ENCODE measurements at regions not wholly inside any gene's neighbourhood (a gene's known extent, or its start where the extent isn't known, plus 50 kb on each side); places are given as distances from the start of the nearest gene placed in this dataset.
A peak's percentile ranks its signal among the peaks of the same experiment; 100 is the strongest.
"Not testable (repeated sequence)": the region's sequence is repeated elsewhere in the genome, so short reads cannot be mapped to it uniquely, and the experiment has no call there.

DNA sequence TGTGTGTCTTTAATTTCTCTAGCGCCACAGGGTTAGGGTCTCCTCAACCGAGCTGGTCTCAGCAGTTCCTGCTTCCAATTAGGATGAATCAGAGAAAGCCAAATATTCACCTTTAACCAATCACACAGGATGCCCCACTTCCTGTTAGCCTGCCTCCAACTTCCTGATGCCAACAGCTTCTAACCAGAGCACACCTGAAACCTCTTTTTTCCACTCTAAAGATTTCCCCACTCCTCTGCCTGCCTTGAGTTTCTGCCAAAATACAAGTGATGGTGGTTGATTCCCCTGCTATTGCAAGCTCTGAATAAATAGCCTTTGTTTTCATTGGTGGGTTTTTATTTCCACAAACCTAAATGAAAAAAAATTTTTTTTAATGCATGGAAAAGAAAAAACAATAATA is 144.7 kb upstream of the UST start:
- no peak for DNase-seq (ENCODE audit: low read depth, low spot score)

DNA sequence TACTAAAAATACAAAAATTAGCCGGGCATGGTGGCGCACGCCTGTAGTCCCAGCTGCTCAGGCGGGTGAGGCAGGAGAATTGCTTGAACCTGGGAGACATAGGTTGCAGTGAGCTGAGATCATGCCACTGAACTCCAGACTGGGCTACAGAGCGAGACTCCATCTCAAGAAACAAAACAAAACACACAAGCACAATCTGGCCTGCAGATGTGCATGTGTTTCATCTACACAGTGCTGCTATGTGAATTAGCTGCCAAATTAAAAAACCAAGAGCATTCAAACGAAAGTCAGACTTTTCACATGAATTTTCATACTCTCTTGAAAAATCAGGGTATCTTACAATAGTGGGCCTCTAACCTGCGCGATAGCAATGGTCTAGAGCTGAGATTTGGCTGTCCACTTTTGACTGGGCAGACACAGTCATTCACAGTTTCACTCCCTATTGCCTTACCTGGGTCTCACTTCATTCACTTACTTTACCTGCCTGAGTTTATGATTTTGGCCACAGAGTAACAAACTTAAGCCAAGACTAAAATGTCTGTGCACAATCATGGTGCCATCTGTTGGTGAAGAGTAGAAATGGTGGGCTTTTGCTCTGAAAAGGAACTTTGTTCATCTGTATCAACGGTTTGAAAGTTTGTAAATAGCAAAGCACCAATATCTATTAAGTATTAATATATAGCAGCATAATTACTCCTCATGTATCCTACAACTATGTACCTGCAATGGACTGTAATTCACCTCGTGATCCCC is 138.5 kb upstream of the UST start:
- peak; percentile 6 for DNase-seq (ENCODE audit: low read depth, low spot score)

DNA sequence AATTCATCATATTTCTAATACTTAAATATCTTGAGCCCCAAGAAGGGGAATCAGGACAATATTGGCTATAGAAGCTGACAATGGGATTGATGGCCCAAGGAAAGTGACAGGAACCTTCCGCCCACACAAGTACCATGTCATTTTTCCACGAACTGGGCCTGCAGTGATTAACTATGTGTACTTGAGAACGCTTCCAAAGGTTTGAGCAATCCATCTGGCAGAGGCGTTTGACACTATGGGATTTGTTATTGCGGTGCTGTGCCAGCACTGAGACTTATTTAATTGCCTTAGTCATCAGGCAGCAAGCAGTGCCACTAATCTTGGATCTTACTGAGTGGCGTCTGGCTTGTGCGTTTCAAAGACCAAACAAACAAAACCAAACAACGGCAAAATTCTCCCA is 135.6 kb upstream of the UST start:
- DNase-seq (ENCODE audit: low read depth, low spot score): peak; percentile 81

DNA sequence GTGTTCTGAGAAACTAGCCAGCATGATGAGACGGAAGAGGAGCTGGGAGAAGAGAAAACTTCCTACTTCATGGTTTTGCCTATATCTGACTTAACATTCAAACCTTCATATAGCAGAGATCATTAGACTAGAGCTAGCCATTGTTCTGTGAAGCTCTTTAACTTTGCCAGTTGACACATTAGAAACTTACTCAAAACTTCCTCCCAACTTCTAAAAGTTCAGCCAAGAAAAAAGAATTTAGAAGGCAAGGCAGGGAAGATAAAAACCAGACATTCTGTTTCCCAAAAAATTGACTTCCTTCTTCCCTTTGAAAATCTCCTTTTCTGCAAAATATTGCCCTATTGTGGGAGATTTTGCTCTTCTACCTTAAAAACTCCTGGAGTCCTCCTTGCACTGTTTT is 134.8 kb upstream of the UST start:
- DNase-seq (ENCODE audit: low read depth, low spot score): no peak

DNA sequence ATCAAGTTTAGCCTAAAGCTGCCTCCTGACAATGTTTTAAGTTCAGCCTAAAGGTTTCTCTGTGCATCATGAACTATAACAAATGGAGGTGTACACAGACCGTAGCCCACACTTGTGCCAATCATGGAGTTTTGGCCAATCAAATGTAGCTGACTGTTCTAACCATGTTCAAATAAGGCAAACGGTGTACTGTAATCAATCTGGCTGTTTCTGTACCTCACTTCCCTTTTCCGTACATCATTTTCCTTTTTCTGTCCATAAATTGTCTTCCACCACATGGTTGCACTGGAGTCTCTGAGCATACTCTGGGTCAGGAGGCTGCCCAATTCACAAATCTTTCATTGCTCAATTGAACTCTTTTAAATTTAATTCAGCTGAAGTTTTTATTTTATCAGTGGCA is 132.2 kb upstream of the UST start:
- DNase-seq (ENCODE audit: low read depth, low spot score): no peak

DNA sequence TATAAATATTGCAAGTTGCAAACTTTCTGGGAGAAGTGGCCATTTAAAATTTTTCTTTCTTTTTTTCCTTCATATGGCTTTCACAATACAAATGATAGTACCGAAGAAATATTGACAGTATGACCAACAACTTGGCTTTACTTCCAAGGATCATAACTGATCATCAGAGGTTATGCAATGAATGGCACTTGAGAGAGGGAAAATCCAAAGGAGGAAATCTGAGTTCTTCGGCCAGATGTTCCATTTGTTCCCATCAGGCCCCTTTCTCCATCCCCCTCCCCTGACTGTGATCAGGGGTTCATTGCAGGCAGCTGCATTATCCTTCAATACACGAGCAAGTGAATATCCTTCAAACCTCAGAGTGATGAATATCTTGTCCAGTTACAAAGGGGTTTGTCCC is 130.0 kb upstream of the UST start:
- no peak for DNase-seq (ENCODE audit: low read depth, low spot score)

DNA sequence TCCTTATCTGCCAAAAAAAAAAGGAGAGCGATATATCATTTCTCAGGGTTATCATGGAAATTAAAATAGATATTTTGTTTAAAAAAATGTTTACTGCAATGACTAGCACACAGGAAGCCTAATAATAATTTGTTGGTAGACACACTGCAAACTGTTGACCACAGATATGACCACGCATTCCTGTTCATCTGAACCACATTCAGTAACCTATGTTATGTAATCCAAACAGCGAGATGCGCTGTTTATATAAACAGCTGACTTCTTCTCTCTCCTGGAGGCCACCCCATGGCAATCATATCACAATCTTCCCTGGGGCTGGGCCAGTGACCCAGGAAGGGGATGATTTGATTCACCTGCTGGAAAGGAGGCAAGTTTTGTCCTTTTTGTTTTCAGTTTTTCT is 129.3 kb upstream of the UST start:
- no peak for DNase-seq (ENCODE audit: low read depth, low spot score)

DNA sequence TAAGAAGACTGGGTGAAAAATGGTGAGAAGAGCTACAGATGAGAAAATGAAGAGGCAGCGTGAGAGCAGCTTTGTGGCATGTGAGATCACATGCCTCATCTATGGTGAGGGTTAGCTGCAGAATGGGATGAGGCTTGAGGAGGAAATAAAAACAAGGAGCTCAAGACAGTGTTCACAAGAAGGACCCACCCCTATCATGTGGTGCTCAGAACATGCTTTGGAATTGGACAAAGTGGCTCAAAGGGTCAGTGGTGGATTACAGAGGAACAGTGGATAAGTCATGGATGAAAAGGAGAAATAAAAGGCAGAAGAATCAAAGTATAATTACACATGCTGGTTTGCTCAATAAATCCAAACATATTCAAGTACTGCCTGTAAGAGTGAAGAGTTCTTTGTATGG is 126.9 kb upstream of the UST start:
- no peak for DNase-seq (ENCODE audit: low read depth, low spot score)

DNA sequence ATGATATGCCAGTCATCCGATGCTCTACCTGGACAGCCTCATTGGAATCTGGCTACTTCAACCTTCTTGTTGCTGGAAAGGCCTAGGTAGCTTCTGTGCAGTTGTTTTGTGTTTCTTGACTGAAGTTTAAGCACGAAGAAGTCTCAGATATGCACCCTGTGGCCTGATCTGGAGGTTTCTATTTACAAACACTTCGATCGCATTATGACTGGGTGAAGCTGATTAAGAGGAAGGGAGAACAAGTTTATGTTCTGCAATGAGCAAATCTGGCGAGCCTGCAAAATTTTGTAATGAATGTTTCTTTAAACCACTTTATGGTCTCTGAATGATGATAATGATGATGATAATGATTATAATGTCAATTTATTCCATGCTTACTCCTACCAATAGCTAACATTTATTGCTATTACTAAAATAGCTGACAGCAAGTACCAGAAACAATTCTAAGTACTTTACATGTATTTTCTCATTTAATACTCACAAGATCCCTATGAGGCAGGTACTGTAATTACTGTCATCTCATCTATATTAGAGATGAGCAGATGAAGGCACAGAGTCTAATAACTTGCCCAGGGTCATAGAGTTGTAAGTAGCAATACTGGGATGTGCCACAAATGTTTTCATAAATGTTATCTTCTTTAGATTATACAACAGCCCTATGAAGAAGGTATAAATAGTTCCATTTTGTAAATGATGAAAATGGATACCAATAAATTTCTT is 126.1 kb upstream of the UST start:
- no peak for DNase-seq (ENCODE audit: low read depth, low spot score)

DNA sequence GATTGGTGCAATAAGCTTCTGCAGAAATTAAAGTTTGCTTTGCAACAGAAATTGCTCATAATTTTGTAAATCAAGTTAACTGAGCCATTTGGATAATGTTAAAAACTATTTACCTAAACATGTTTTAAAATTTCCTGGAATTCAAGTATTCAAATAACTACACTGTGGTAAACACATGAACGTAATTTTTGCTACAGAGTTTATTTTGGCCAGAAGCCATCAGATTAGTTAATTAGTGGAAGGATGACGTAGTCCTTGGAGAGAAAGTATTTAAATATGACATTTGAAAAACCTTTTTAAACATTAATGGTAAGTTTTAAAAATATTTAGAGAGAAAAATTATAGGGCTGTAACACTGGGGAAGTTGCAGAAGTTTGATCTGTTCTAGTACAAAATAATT is 121.2 kb upstream of the UST start:
- DNase-seq (ENCODE audit: low read depth, low spot score): no peak

DNA sequence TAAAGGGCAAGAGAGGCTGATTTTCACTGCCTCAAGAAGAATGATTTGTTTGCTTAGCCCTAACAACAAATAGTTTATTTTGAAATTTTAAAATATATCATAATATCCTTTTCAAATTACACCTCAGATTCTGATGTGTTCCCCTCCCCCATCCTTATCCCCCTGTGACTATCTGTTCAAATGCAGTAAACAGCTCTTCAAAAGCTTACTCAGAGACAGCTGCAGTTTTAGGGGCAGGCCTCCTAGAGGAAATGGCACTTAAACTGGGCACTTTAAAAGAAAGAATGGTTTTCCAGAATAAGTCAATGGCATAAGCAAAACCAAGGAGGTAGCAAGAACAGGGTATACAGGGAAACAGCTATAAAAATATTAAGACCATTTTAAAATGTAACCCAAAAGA is 118.6 kb upstream of the UST start:
- no peak for DNase-seq (ENCODE audit: low read depth, low spot score)

DNA sequence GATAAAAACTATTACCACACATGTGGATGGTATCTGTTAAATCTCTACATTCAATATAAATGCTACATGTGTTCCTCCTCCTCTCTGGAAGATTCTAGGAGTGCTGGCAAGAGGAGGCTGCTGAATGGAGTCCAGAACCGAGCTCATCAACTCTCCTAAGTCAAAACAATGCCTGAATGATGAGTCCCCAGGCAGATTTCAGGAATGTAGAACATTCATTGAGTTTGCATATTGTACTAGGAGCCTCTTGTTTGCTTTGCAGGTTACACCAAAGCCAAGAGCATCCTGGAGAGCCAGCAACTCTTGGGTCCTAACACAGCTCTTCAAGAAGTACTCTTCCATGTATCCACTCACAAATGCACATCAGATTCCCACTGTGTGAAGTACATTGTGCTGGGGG is 117.6 kb upstream of the UST start:
- DNase-seq (ENCODE audit: low read depth, low spot score): no peak

DNA sequence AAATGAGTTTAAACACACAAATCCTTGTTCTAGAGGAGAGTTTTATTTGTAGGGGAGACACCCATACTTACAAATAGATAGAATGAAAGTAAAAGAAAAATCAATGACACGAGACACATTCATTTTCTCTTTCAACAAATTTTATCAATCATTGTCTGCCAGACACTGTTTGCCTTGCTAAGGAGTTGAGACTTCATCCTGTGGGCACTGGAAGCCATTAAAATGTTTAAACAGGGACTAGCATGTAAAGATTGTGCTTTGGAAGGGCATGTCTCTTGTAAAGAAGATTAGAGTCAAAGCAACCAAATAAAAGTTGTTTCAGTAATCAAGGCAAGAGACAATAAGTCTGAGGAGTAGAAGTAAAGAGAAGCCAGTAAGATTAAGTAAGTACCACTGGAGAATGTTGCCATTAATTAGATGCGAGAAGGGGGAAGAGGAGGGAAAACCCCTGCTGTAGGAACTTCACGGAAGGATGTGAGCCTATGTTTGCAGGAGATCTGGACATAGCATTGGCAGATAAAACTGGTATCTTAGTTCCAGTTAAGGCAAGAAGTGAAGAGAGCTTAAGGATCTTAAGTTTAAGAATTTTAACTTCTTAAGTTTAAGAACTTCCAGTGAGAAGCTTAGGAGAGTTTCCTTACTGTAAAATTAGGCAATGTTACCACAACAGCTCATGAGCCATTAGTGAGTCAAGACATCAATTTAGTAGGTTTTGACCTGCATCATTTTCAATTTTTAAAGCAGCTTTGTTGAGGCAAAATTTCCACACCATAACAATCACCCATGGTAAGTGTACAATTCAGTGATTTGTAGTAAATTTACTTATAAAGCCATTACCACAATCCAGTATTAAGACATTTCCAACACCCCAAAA is 117.0 kb upstream of the UST start:
- no peak for DNase-seq (ENCODE audit: low read depth, low spot score)

DNA sequence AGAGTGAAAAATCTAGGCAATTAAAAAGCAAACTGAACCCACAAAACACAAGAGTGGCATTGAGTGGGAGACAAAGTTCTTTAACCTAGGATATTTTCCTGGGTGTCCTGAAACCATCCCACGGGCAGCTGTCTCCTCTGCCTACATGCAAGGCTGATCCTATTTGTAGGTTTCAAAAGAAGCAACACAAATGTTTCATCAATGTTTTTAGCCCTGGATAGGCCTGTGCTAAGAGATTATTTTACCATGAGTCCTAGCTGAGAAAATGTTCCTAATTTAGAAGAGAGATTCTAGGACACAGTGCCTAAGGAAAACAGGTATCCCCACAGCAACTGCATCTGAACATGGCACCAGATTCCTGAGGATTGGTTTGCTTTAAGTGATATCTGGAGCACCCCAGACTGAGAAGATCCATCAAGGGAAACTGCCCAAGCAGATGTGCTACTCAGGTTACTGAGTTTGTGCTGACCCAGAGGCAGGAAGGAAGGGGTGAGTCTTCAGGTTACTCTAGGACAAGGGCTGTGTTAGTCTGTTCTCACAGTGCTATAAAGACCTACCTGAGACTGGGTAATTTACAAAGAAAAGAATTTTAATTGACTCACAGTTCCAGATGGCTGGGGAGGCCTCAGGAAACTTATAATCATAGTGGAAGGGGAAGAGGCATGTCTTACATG is 111.6 kb upstream of the UST start:
- no peak for DNase-seq (ENCODE audit: low read depth, low spot score)

DNA sequence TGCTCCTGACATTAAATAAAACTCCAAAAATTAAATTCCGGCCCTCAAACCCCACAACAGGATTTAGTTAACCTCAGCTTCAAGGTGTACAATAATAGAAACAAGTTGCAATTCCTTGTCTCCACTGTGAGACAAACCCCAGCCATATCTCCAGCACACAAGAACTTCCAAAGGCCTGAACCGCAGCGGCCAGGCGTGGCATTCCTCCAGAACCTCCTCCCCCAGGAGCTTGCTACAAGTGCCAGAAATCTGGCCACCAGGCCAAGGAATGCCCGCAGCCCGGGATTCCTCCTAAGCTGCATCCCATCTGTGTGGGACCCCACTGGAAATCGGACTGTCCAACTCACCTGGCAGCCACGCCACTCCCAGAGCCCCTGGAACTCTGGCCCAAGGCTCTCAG is 105.0 kb upstream of the UST start:
- DNase-seq (ENCODE audit: low read depth, low spot score): not testable (repeated sequence)

DNA sequence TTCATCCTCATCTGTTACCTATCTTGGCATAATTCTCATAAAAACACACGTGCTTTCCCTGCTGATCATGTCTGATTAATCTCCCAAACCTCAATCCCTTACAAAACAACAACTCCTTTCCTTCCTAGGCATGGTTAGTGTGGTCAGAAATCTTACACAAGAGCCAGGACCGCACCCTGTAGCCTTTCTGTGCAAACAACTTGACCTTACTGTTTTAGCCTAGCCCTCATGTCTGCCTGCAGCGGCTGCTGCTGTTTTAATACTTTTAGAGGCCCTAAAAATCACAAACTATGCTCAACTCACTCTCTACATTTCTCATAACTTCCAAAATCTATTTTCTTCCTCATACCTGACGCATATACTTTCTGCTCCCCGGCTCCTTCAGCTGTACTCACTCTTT is 103.6 kb upstream of the UST start:
- not testable (repeated sequence) for DNase-seq (ENCODE audit: low read depth, low spot score)

DNA sequence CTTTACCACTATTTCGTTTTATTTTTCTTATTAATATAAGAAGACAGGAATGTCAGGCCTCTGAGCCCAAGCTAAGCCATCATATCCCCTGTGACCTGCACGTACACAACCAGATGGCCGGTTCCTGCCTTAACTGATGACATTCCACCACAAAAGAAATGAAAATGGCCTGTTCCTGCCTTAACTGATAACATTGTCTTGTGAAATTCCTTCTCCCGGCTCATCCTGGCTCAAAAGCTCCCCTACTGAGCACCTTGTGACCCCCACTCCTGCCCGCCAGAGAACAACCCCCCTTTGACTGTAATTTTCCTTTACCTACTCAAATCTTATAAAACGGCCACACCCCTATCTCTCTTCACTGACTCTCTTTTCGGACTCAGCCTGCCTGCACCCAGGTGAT is 101.8 kb upstream of the UST start:
- not testable (repeated sequence) for DNase-seq (ENCODE audit: low read depth, low spot score)

DNA sequence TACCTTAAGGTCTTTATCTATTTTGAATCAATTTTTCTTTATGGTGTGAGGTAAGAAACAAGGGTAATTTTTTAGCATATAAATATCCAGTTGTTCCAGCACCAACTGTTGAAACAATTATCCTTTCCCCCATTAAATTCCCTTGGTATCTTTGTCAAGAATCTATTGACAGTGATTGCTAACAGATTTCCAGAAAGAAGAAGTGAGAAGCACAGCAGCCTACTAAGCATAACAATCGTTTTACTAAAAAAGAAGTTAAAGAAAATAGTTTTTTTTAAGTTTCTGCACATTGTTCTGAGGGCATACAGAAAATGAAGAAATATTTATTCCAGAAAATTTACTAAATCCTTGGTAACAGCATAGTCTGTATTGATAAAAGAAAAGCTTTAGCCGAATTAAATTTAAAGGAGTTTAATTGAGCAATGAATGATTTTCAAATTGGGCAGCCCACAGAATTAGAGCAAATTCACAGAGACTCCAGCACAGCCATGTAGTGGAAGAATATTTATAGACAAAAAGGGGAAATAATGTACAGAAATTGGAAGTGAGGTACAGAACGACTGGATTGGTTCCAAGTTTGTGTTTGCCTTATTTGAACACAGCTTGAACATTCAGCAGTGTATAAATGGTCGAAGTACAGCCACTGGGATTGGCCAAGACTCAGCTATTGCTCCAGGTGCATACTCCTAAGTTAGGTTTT is 97.9 kb upstream of the UST start:
- DNase-seq (ENCODE audit: low read depth, low spot score): no peak

DNA sequence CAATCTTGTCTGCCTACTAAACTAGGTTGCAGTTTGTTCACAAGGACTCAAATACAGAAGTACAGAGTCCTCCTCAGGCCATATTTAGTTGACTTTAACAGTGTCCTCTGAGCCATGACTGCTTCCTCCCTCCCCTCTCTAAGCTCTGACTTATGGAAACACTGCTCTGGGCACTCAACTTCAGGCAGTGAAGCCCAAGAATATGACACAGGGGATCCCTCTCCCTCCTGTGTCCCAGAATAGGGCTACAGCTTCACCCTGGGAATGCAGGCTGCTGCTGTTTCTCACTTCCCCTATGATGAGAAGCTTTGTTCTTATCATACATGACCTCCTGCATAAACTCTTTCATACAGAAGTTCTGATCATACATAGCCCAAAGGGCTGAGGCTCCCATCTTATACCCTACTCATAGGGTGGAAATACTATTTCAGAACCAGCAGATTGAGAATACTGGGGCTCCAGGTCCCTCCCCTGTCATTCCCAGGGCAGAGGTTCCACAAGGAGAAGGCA is 97.3 kb upstream of the UST start:
- no peak for DNase-seq (ENCODE audit: low read depth, low spot score)

DNA sequence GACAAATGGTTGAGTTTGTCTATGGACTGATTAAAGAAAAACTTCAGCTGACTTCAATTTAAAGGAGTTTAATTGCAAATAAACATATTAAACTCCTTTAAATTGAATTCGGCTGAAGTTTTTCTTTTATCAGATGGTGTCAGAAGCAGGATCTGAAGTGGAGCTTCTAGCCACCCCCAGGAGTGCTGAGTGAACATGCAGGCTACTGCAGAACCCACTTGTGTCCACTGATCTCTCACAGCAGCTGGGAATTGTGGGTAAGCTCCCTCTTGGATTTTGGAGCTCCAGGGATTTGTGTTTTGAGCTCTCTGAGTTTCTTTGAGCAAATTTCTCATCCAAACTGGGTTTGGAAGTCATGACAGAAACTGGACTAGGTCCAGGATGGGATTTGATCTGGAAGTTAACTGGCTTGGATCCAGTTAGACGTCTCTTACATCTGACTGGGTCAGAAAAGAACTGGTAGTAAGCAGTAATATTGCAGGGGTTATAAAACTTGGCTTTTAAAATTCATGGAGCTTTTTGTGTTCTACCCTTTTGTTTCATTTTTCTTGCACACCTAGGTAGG is 95.8 kb upstream of the UST start:
- no peak for DNase-seq (ENCODE audit: low read depth, low spot score)

DNA sequence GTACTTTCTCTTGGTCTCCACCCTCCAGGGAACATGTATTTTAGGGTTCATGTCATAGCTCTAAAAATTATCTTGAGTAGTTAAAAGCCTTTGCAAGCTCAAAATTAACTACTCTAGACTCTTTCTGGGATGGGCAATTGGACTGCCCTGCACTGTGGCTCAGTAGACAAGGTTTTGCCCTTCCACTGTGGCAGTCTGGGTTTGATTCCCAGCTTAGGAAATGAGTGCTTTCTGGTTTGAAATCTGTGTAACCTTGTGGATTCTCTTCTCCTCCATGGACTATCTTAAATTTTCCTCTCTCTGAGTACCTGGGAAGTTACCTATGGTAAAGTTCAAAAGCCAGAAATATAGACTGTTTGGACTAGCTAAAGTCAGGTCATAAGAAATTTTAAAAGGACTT is 94.6 kb upstream of the UST start:
- DNase-seq (ENCODE audit: low read depth, low spot score): no peak
